LNCAP (cell line): ENCODE measurements at regions not wholly inside any gene's neighbourhood (a gene's known extent, or its start where the extent isn't known, plus 50 kb on each side); places are given as distances from the start of the nearest gene placed in this dataset.

Experiments used
- TF ChIP-seq, protein P1 (sequence below): fragments of 450-650 bp; IDR thresholded peaks from 2 replicates; pipeline ENCODE4 v1.5.1; 2017; ENCODE audit warnings: mild to moderate bottlenecking

- TF ChIP-seq, protein P1, sequence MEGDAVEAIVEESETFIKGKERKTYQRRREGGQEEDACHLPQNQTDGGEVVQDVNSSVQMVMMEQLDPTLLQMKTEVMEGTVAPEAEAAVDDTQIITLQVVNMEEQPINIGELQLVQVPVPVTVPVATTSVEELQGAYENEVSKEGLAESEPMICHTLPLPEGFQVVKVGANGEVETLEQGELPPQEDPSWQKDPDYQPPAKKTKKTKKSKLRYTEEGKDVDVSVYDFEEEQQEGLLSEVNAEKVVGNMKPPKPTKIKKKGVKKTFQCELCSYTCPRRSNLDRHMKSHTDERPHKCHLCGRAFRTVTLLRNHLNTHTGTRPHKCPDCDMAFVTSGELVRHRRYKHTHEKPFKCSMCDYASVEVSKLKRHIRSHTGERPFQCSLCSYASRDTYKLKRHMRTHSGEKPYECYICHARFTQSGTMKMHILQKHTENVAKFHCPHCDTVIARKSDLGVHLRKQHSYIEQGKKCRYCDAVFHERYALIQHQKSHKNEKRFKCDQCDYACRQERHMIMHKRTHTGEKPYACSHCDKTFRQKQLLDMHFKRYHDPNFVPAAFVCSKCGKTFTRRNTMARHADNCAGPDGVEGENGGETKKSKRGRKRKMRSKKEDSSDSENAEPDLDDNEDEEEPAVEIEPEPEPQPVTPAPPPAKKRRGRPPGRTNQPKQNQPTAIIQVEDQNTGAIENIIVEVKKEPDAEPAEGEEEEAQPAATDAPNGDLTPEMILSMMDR: no peak; the same call in 1 of the 2 replicates
These were observed 52.1 kb downstream of the GSC start for GRCh38 chr14:94717808-94718207.

DNA sequence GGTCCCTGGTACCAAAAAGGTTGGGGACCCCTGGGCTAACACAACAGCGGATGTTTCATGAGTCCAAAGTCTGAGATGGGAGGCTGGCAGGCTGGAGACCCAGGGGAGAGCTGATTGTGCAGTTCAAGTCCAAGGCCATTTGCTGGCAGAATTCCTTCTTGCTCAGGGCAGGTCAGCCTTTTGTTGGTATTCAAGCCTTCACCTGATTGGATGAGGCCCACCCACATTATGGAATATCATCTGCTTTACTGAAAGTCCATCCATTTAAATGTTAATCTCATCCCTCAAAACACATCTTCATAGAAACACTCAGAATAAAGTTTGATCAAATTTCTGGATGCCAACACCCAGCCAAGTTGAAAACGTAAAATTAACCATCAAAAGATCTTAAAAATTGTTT is 52.9 kb downstream of the GSC start:
- TF ChIP-seq, protein P1: no peak

DNA sequence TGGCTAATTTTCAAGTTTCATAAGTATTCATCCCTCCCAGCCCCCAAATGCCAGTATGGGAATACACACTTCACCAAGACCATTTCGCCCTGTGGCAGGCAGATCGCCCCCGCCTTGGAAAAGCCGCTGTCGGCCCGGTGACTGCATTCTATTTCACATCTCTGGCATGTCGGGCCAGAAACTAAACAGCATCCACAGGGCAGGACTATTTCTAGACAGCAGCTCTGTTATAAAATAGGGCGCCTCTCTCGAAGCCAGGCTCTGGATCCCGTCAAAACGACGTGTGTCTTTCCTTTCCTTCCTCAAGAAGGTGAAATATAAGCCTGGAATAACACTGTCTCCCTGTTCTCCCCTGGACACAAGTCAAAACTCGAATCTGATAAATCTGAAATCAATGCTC is 56.8 kb downstream of the GSC start:
- TF ChIP-seq, protein P1: no peak

GRCh38 chr14:94710731-94711130 is 59.2 kb downstream of the GSC start:
- TF ChIP-seq, protein P1: no peak

DNA sequence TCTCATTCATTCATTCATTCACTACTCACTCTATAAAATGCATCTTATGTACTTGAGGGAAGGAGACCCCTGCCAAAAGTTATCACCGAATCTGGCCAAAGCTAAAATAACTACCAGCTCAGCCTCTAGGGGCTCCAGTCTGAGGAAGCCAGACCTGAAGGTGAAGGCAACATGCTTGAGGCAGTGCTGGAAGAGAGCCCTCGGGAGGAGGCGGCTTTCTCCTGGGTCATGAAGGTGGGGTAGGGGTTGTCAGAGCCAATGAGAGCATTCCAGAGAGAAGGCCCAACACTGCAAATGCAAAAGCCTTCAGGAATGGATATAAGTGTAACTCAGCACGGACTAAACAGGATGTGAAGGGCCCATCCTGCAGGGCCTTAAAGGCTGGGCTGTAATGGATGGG is 62.4 kb downstream of the GSC start:
- TF ChIP-seq, protein P1: no peak

- TF ChIP-seq, protein P1: no peak
These were observed 63.8 kb downstream of the GSC start for GRCh38 chr14:94706133-94706532.

DNA sequence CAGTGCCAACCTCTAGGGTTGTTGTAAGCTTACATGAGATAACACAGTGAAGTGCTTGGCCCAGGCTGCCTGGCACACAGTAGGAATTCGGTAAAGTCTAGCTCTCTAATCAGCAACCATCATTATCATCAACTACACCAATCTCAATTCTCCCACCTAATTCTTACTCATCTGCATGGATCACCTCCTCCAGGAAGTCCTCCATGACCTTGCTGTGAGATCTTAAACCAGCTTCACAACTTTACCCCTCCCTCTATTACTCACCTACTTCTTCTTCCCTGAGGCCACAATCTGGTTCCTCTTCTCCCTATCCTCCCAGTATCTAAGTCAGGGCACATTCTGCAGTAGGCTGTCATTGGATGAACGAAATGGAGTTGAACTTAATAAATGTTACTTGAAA is 67.3 kb downstream of the GSC start:
- TF ChIP-seq, protein P1: no peak

DNA sequence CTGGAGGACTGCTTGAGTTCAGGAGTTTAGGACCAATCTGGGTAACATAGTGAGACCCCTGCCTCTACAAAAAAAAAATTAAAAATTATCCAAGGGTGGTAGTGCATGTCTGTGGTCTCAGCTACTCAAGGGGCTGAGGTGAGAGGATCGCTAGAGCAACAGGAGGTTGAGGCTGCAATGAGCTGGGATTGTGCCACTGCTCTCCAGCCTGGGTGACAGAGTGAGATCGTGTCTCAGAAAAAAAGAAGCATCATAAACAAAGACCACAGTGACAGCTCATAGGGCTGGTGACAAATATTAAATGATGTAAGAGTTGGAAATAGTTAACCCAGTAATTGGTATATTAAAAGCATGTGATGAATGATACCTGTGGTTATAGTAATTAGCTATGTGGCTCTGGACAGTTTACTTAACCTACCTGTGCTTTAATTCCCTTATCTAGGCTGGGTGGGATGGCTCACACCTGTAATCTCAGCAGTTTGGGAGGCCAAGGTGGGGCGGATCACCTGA is 68.0 kb downstream of the GSC start:
- TF ChIP-seq, protein P1: no peak
